Activated T-helper 1 cell treated with anti-CD3 and anti-CD28 coated beads, Interleukin-12 subunit alpha, Interleukin-12 subunit beta, Interleukin-2, Interleukin-4 antibody, amounts not matched to agents 30 ng/mL and 10 ng/mL and 1 ng/mL, durations not matched to agents 14 hours and 24 hours and 36 hours (primary cell): ENCODE measurements at regions not wholly inside any gene's neighbourhood (a gene's known extent, or its start where the extent isn't known, plus 50 kb on each side); places are given as distances from the start of the nearest gene placed in this dataset.

Source experiments
- DNase-seq: peaks from one replicate; pipeline ENCODE4 v3.0.0; 2021; ENCODE audit warnings: low spot score
- H3K27ac Mint-ChIP-seq: one replicate; pipeline ENCODE4 v1.8.0; 2021; ENCODE audit warnings: mild to moderate bottlenecking, mixed read lengths
- H3K27me3 Mint-ChIP-seq: one replicate; pipeline ENCODE4 v1.8.0; 2022; ENCODE audit warnings: mild to moderate bottlenecking, moderate library complexity, mixed read lengths; ENCODE audit not compliant: insufficient read depth
- H3K36me3 Mint-ChIP-seq: one replicate; pipeline ENCODE4 v1.8.0; 2021; ENCODE audit warnings: low read depth, mixed read lengths
- H3K4me1 Mint-ChIP-seq: one replicate; pipeline ENCODE4 v1.8.0; 2021; ENCODE audit warnings: low read depth, mixed read lengths
- H3K4me3 Mint-ChIP-seq: one replicate; pipeline ENCODE4 v1.8.0; 2021; ENCODE audit warnings: mild to moderate bottlenecking, moderate library complexity, mixed read lengths
- H3K9me3 Mint-ChIP-seq: one replicate; pipeline ENCODE4 v1.8.0; 2021; ENCODE audit warnings: mixed read lengths
- intact Hi-C: fragments of 100-400 bp; cut with micrococcal nuclease; formaldehyde crosslinking; loops from one replicate; pipeline ENCODE4 v1.15.1; 2024

DNA sequence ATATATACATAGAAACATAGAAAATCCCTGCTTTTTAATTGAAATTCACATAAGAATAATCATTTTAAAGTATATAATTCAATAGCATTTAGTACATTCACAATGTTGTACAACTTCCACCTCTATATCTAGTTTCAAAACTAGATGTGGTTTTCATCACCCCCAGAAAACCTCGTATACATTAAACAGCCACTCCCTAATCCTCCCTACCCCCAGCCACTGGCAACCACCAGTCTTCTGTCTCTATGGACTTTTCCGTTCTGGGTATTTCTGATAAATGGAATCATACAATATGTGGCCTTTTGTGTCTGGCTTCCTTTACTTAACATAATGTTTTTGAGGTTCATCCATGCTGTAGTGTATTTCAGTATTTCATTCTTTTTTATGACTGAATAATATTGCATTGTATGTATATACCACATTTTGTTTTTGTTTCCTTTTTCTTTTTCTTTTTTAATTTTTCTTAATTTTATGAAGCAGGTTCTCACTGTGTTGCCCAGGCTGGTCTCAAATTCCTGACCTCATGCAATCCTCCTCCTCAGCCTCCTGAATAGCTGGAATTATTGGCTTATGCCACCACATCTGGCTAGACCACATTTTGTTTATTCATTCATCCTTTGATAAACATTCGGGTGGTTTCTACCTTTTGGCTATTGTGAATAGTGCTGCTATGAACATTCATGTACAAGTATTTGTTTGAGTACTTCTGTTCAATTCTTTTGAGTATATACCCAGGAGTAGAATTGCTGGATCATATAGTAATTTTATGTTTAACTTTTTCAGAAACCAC, 50.6 kb upstream of the RNF152 start:
- DNase-seq: no peak
- H3K9me3 Mint-ChIP-seq: peaks cover 9% of the 10 kb centered on the region
- intact Hi-C loops: loop anchor here (1.0 kb wide), 1 partner anchor 17 kb away; no protein-coding TSS in a partner anchor
- H3K4me1 Mint-ChIP-seq: peaks cover 18% of the 10 kb centered on the region
- peaks cover 9% of the 10 kb centered on the region for H3K36me3 Mint-ChIP-seq
- no peak overlapping the region for H3K27ac Mint-ChIP-seq
- H3K27me3 Mint-ChIP-seq: peaks cover 16% of the 10 kb centered on the region
- H3K4me3 Mint-ChIP-seq: no peak overlapping the region
